ENCODE measurements at regions not wholly inside any gene's neighbourhood (a gene's known extent, or its start where the extent isn't known, plus 50 kb on each side); places are given as distances from the start of the nearest gene placed in this dataset.
"Not testable (repeated sequence)": the region's sequence is repeated elsewhere in the genome, so short reads cannot be mapped to it uniquely, and the experiment has no call there.

DNA sequence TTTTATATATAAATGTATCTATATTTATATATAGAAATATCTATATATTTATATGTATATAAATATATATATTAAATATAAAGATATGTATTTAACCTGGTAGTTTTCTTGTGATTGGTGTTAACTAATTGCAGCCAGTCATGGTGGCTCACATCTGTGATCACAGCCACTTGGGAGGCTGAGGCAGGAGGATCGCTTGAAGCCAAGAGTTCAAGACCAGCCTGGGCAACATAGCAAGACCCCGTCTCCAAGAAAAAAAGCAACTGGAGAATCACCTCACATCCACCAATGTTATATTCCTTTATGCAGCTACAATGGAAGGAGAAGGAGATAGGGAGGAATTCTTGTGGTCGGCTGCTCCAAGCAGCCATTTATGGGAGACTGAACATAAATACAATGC is 224.9 kb downstream of the BAMBI start:
- DNase-seq: no peak

GRCh38 chr10:28903063-28903462 is 225.7 kb downstream of the BAMBI start:
- no peak for DNase-seq

GRCh38 chr10:28903736-28904135 is 226.4 kb downstream of the BAMBI start:
- DNase-seq: no peak

GRCh38 chr10:28905371-28905770 is 228.1 kb downstream of the BAMBI start:
- no peak for DNase-seq

DNA sequence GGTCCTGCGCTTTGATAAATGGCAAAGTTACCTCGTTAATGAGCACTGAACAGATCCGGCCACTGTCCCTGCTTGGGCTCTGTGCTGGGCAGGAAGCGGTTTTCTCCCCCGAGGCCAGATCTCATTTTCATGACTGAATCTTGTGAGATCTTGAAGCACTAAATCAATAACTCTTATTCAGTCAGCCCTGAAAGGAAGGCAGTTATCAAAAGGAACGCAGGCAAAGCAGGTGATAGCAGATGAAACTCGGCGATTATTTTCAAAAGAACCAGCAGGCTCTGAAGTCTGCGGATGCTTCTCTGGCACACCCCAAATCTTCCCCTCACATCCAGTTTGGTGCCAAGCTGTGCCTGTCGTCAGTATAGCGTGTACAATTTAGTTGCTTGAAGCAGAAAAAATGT is 228.7 kb downstream of the BAMBI start:
- no peak for DNase-seq

DNA sequence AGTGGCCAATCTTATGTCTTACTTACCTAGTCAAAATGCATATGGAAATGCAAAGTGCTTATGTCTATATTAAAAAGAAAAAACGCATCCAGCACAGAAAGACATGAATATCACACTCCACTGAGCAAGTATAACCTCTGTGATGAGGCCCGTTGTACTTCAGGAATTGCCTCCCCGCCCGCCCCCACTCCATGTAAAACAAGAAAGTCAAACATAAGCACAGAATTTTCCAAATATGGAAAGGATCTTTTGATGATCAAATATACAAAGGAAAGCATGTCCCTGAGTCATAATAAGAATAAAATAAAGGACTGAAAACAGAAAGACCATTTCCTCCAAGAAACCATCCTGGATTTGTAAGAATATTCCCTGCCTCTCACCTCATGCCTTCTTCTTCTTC is 229.1 kb downstream of the BAMBI start:
- no peak for DNase-seq

- no peak for DNase-seq
These were observed 229.6 kb downstream of the BAMBI start for GRCh38 chr10:28906934-28907333.

DNA sequence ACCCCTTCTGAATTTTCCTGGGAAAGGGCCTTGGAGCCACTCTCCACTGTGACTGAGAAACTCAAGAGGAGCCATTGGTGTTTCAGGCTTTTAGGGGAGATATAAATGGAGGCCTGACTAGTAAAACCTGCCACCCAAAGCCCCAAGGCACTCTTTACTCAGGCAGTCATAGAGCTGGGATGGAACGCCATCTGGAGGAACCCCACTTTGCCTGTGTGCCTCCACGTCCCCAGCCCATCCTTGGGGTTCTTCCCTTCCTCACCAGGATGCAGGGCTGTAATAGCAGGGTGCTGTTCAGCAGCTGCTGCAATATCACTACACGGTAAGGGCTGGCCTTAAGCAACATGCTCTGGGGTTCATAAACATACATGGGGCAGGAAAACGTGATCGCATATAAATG is 232.6 kb downstream of the BAMBI start:
- DNase-seq: no peak

- DNase-seq: no peak
These were observed 233.6 kb downstream of the BAMBI start for GRCh38 chr10:28910956-28911355.

DNA sequence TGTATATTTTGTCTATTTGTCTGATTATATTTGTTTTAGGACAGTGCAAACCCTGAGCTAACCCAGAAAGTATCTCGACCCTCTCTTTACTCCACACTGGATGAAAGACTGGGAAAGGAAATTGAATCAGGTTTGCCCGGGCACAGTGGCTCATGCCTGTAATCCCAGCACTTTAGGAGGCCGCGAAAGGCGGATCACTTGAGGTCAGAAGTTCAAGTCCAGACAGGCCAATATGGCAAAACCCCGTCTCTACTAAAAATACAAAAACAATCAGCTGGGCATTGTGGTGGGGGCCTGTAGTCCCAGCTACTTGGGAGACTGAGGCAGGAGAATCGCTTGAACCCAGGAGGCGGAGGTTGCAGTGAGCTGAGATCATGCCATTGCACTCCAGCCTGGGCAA is 234.2 kb downstream of the BAMBI start:
- not testable (repeated sequence) for DNase-seq

GRCh38 chr10:28912017-28912783 is 234.9 kb downstream of the BAMBI start:
- DNase-seq: no peak

GRCh38 chr10:28913436-28914237 is 236.3 kb downstream of the BAMBI start:
- DNase-seq: no peak

DNA sequence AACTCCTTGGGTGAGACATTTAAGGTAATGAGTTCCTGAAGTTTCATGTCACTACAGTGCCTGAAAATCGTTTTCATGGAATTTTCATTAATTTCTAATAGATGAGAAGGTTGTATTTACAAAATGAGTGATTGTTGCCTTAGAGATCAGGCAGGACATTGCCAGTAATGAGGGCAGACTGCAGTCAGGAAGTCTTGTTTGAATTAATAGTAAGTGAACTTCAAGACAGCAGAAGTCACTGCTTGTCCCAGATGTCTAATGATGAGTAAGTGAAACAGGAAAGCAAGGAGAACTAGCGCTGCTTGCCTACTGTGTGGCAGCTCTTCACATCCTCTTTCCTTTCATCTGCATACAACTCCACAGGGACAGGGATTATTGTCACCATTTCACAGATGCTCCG is 237.4 kb downstream of the BAMBI start:
- no peak for DNase-seq

- no peak for DNase-seq
These were observed 238.8 kb downstream of the BAMBI start for GRCh38 chr10:28915989-28916588.

DNA sequence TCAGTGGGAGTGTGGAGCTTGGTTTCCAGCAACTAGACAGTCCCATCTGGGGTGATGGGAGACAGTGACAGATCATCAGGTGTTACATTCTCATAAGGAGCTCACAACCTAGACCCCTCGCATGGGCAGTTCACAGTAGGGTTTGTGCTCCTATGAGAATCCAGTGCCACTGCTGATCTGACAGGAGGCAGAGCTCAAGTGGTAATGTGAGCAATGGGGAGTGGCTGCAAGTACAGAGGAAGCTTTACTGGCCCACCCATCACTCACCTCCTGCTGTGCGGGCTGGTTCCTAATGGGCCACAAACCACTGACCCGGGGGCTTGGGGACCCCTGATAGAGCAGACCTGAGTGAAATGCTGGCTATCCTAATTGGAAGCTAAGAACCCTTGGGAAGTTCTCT is 242.8 kb downstream of the BAMBI start:
- no peak for DNase-seq

DNA sequence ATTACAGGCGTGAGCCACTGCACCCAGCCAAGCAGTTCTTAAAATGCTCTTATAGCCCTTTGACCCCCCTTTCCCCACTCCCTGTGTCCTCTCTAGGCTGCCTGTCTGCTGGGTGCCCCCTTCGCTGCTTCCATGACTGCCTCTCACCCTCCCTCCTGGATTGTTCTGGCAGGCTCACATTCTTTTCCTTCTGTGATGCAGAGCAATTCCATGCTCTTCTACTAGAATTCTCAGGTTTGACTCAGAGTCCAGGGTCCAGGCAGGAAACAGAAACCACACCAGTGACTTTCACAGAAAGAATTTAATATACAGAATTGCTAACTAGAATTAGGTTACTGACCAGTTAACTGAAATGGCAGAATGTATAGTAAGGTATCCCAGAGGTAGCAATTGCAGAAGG is 244.8 kb downstream of the BAMBI start:
- no peak for DNase-seq

- DNase-seq: no peak
These were observed 245.5 kb downstream of the BAMBI start for GRCh38 chr10:28922861-28923260.

DNA sequence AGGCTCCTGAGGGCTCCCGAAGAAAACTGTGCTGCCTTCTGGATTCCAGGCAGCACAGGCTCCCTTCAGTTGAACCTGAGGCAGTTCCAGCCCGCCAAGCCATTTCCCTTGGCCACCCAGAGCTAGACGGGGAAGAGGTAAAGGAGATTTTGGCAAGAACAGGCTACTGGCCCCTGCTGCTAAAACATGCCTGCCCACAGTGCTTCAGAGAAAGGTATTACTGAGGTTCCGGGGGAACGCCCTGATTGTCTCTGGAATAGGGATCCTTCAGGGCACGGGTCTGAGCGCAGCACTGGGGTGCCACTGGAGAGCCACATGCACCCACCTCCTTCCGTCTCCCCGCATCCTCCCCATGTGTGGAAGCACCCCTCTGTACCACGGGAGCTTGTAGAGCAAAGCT is 247.4 kb downstream of the BAMBI start:
- DNase-seq: no peak

DNA sequence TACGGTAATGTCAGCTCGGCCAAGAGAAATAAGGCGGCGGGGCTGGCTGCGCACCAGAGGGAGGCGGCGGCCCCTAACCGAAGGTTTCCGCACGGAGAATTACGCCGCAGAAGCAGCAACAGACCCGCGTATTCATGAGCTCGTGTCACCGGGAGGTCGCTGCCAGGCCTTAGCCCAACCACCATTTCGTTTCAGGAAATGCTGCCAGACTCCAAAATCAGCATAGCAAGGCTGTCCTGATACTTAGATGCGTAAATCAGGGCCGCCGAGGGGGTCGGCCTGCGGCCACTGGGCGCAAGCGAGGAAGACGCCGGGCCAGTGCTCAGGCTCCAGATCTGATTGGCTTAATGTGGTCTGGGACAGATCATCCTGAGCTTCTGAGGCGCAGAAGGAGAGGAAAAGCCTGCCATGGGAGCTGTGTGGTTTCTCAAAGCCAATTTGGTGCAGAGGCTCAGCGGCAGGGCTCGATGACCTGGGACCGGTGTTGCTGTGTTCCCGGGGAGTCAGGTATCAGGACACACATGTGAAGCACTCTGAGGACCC is 247.9 kb downstream of the BAMBI start:
- DNase-seq: no peak

- no peak for DNase-seq
These were observed 249.6 kb downstream of the BAMBI start for GRCh38 chr10:28926932-28927331.

DNA sequence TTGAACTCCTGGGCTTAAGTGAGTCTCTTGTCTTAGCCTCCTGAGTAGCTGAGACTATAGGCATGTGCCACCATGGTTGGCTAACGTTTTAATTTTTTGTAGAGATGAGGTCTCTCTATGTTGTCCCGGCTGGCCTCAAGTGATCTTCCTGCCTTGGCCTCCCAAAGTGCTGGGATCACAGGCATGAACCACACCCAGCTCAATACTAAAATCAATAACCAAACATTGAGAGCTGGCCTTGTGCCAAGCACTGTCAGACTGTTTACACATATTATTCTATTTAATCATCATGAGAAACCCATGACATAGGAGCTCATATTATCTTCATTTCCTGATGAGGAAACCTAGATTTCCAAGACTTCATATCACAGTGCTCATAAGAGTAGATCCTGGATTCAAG is 251.2 kb downstream of the BAMBI start:
- DNase-seq: no peak

GRCh38 chr10:28929942-28930341 is 252.6 kb downstream of the BAMBI start:
- no peak for DNase-seq

Measured in stimulated activated naive CD4-positive, alpha-beta T cell treated with Interleukin-2 at 50 U/mL for 16 hours (primary cell).